D341Med (cell line): ENCODE measurements at regions not wholly inside any gene's neighbourhood (a gene's known extent, or its start where the extent isn't known, plus 50 kb on each side); places are given as distances from the start of the nearest gene placed in this dataset.

Experiments
- DNase-seq: peaks from one replicate; pipeline ENCODE4 v3.0.0; 2012; ENCODE audit warnings: low spot score

GRCh38 chr12:107320929-107321631 is 227.7 kb upstream of the CRY1 start:
- no peak for DNase-seq

DNA sequence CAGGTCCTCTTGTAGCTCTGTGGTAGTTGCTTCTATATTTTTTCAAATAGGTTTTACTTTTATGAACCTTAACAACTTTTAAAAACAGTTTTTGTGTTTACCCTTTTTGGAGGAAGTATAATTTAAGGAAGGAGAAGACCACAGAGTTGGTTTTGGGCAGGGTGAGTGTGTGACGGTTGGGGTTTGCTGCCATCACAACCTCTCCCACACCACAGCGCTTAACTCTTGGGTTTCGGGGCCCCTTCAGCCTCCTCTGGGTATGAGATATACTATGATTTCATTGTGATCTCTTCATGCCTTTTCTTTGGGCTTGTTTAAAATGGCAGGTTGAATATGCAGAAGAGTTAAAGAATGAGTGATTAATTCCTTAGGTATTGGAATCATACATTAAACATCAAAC is 228.7 kb upstream of the CRY1 start:
- no peak for DNase-seq

DNA sequence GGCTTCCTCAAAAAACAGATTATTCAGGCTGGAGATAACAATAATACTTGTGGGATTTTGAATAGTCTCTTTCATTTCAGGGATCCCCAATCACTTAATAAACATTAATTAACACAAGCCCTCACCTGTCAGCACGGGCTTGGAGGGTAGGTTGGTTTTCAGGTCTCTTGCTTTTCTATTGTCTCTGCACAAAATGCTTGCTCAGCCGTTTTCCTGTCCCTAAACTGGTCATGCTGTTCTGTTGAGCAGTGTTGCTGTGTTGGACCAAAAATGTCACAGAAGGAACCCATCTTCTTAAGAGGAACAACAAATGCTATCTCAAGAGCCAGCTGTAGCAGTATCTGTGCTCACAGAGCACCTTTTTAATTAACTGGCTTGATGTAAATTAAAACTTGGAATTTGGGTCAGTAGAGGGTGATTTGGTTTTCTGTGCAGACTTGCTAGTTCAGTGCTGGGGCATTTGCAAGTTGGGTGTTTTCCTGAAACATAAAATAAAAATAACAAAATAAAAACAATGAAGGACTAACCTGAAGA is 231.8 kb upstream of the CRY1 start:
- no peak for DNase-seq

- no peak for DNase-seq
Measured at GRCh38 chr12:107326237-107326636, 232.9 kb upstream of the CRY1 start.

DNA sequence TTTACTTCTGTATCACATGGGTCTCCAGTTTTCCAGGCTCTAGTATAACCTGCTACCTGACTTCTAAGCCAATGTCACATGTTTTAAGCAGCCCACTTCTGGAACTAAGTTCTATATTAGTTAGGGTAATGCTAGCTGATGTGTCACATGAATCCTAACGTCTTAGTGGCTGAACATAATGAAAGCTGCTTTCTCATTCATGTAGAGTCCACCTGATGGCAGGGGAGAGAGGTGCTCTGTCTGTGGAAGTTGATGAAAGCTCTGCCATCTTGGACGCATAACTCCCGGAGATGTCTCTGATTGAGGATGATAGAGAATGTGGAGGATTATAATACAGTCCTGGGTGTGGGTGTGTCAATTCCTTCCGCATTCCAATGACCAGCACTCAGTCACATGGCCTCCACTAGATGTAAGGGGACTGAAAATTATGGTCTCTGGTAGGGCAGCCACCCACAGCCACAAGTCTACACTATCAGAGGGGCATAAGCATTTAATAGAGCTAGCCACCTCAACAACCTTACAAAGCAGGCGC is 234.4 kb upstream of the CRY1 start:
- DNase-seq = no peak

DNA sequence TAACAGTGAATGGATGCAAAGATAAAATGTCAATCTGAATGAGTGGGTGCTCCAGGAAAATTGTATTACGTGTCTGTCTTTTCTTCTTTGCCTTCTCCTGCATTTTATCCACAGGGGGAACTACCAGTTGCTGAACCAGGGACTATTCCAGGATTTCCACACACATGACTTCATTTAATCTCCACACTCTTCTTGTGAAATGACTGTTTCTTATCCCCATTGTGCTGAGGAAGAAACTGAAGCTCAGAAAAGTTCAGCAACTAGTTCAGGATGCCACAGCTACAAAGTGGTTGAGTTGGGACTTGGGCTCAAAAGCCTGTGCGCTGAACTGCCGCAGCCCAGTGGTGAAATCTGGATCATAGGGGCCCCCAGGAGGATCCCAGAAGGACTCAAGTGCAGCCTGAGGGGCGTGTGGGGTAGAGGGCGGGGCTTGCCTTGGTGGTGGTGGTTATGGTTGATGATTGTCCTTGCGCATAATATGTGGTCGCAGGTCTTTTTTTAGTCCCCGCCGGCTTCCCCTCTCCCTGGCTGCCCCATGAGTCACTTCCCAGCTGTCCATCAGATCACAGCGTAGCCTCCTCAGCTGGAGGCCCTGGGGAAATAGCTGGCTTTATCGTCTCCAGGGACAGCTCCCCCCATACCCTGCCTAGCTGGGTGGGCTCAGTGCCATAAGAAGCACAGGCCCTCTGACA is 235.2 kb upstream of the CRY1 start:
- no peak for DNase-seq

DNA sequence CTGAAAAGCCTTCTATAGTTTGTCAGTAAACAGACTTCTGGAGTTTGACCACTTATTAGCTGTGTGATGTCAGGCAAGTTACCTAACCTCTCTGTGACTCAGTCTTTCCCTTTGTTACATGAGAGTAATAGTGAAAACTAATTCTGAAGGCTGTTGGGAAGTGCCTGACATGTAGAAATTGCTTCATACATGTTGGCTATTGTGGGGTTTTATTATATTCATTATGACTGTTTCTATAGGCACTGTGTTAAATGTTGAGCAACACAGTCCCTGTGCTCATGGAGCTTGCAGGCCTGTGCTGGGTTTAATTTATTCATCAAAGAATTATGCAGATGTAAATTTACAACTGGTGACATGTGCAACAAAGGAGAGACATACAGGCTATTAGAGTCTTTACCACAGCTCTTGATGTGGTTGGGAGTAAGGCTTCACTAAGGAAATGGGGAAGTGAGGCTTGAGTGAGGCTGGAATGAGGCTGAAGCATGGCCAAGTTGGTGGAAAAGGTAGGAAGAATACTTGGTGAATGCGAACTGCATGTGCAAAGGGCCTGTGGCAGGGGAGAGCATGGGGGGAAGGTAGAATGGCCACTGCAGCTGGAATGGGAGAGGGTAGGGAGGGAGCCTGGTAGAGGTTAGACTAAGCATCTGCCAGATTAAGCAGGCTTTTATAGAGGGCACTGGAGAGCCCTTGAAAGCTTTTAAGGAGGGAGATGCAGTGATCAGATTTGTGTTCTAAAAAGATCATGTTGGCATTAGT is 236.4 kb upstream of the CRY1 start:
- DNase-seq = no peak

- DNase-seq = no peak
Measured at GRCh38 chr12:107330831-107331431, 237.6 kb upstream of the CRY1 start.

- DNase-seq = no peak
Measured at GRCh38 chr12:107331471-107331870, 238.1 kb upstream of the CRY1 start.

GRCh38 chr12:107331912-107332311 is 238.6 kb upstream of the CRY1 start:
- DNase-seq = no peak

- DNase-seq = no peak
Measured at GRCh38 chr12:107332743-107333142, 239.4 kb upstream of the CRY1 start.

DNA sequence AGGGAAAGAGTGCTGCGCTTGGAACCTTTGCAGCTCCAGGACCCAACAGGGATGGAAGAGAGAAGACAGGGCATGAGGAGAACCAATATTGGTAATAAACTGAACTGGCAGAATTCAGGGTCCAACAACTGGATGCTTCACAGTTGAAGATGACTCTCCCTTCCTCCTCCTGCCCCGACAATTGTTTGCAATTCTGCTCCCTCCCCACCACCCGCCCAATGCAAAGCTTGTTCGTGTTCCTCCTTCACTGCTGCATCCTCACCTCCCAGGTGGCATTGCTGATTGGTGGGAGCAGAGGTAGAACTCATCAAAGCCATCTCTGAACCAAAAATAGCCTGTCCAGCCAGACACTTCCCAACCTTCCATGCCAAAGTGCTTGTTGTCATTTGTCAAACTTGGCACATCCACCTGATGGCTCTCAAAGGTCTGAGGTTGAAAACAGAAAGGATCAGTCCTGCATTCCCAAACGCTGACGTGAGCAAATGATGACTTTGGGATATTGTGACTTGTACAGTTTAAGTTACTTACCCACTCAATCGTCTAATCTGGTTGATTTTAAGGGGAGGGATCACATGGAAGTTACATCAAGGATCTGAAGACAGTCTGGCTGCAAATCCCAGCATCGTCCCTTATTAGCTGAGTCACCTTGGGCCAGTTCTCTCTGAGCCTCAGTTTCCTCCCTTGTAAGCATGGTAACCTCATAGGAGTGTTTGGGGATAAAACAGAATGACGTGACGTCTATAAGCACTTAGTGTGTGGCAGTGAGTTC is 242.6 kb upstream of the CRY1 start:
- DNase-seq = no peak

- DNase-seq = no peak
Measured at GRCh38 chr12:107336695-107337094, 243.3 kb upstream of the CRY1 start.

GRCh38 chr12:107337346-107338095 is 244.2 kb upstream of the CRY1 start:
- no peak for DNase-seq

DNA sequence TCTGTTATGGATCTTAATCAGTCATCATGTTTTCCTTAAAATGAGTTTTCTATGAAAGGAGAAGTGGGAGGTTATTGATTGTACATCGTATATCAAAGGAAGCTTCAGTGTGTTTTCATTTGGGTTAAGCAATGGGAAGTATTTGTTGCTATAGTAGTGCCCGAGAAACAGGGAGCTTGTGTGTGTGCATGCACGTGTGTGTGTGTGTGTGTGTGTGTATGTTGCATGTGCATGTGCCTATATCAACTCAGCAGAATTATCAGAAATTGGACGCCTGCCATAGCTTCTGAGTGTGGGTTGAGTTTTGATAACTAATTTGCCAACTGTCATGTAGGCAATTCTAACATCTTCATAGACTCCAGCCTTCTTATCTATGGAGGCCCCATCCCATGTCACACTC is 246.1 kb upstream of the CRY1 start:
- DNase-seq = no peak

- no peak for DNase-seq
Measured at GRCh38 chr12:107339932-107340331, 246.6 kb upstream of the CRY1 start.

- no peak for DNase-seq
Measured at GRCh38 chr12:107340898-107341297, 247.5 kb upstream of the CRY1 start.

- DNase-seq = no peak
Measured at GRCh38 chr12:107344035-107344808, 250.9 kb upstream of the CRY1 start.

GRCh38 chr12:107347261-107347660 is 253.9 kb upstream of the CRY1 start:
- DNase-seq = no peak
